H54 (cell line): ENCODE measurements at regions not wholly inside any gene's neighbourhood (a gene's known extent, or its start where the extent isn't known, plus 50 kb on each side); places are given as distances from the start of the nearest gene placed in this dataset.
A peak's percentile ranks its signal among the peaks of the same experiment; 100 is the strongest.

Experiments used
- DNase-seq: peaks from one replicate; pipeline ENCODE4 v3.0.0; 2011; ENCODE audit warnings: low spot score, mixed read lengths; ENCODE audit not compliant: insufficient read length
- FAIRE-seq: peaks from 3 replicates; lab custom pipeline; 2011; peaks lifted over from hg19 to GRCh38; lab: Jason Lieb, UNC
- POLR2A ChIP-seq: IDR thresholded peaks from 2 replicates; pipeline ENCODE4 v1.6.1; 2011; ENCODE audit warnings: low read depth, mild to moderate bottlenecking, low read length

GRCh38 chr2:145511946-145512345 is 992.0 kb upstream of the ZEB2 start:
- FAIRE-seq, result peak; percentile 41
- DNase-seq, result no peak
- no peak for TF ChIP-seq POLR2A

- FAIRE-seq (no peak), DNase-seq (no peak)
- TF ChIP-seq POLR2A, result no peak
These were observed 983.6 kb upstream of the ZEB2 start for GRCh38 chr2:145503511-145503910.

- DNase-seq (no peak), FAIRE-seq (no peak)
- TF ChIP-seq POLR2A, result no peak
These were observed 982.0 kb upstream of the ZEB2 start for GRCh38 chr2:145501920-145502319.

- no peak for FAIRE-seq
- DNase-seq, result no peak
- no peak for TF ChIP-seq POLR2A
These were observed 975.7 kb upstream of the ZEB2 start for GRCh38 chr2:145495590-145495989.

- TF ChIP-seq POLR2A, result no peak
- DNase-seq, result no peak
- no peak for FAIRE-seq
These were observed 974.5 kb upstream of the ZEB2 start for GRCh38 chr2:145494441-145494840.

GRCh38 chr2:145488571-145488970 is 968.7 kb upstream of the ZEB2 start:
- FAIRE-seq (peak; percentile 20), DNase-seq (no peak)
- no peak for TF ChIP-seq POLR2A

- DNase-seq, result peak; percentile 7
These were observed 964.7 kb upstream of the ZEB2 start for GRCh38 chr2:145484448-145485097.

GRCh38 chr2:145483854-145484253 is 963.9 kb upstream of the ZEB2 start:
- no peak for TF ChIP-seq POLR2A
- FAIRE-seq (peak; percentile 6), DNase-seq (no peak)

More at GRCh38 chr2:145484448-145485097, 964.7 kb upstream of the ZEB2 start:
- TF ChIP-seq POLR2A, result no peak
- FAIRE-seq, result peak; percentile 97

GRCh38 chr2:145481334-145481922 is 961.5 kb upstream of the ZEB2 start:
- TF ChIP-seq POLR2A, result no peak
- DNase-seq (no peak), FAIRE-seq (no peak)

GRCh38 chr2:145464866-145465265 is 944.9 kb upstream of the ZEB2 start:
- no peak for TF ChIP-seq POLR2A
- FAIRE-seq, result no peak
- no peak for DNase-seq

GRCh38 chr2:145460112-145460511 is 940.2 kb upstream of the ZEB2 start:
- FAIRE-seq (peak; percentile 23), DNase-seq (no peak)
- no peak for TF ChIP-seq POLR2A

- DNase-seq, result no peak
- FAIRE-seq, result no peak
- TF ChIP-seq POLR2A, result no peak
These were observed 911.4 kb upstream of the ZEB2 start for GRCh38 chr2:145431181-145431951.

GRCh38 chr2:145423809-145424208 is 903.9 kb upstream of the ZEB2 start:
- FAIRE-seq (no peak), DNase-seq (no peak)
- TF ChIP-seq POLR2A, result no peak

- no peak for FAIRE-seq
These were observed 902.7 kb upstream of the ZEB2 start for GRCh38 chr2:145422576-145422975.

GRCh38 chr2:145421841-145422240 is 901.9 kb upstream of the ZEB2 start:
- TF ChIP-seq POLR2A, result no peak
- no peak for FAIRE-seq
- no peak for DNase-seq

More at GRCh38 chr2:145422576-145422975, 902.7 kb upstream of the ZEB2 start:
- DNase-seq, result no peak
- no peak for TF ChIP-seq POLR2A
